ENCODE measurements at regions not wholly inside any gene's neighbourhood (a gene's known extent, or its start where the extent isn't known, plus 50 kb on each side); places are given as distances from the start of the nearest gene placed in this dataset.
"Not testable (repeated sequence)": the region's sequence is repeated elsewhere in the genome, so short reads cannot be mapped to it uniquely, and the experiment has no call there.

- peak; percentile 29 for DNase-seq
Observed at GRCh38 chr7:113209449-113210203, 91.3 kb upstream of the SMIM30 start.

GRCh38 chr7:113207931-113208330 is 89.6 kb upstream of the SMIM30 start:
- no peak for DNase-seq

GRCh38 chr7:113207441-113207840 is 89.1 kb upstream of the SMIM30 start:
- peak; percentile 10 for DNase-seq

- no peak for DNase-seq
Observed at GRCh38 chr7:113204415-113204814, 86.1 kb upstream of the SMIM30 start.

- no peak for DNase-seq
Observed at GRCh38 chr7:113202284-113202683, 83.9 kb upstream of the SMIM30 start.

- DNase-seq = no peak
Observed at GRCh38 chr7:113200281-113200680, 81.9 kb upstream of the SMIM30 start.

- DNase-seq = peak; percentile 60
Observed at GRCh38 chr7:113199841-113200240, 81.5 kb upstream of the SMIM30 start.

GRCh38 chr7:113199136-113199535 is 80.8 kb upstream of the SMIM30 start:
- DNase-seq = no peak

GRCh38 chr7:113198226-113198625 is 79.9 kb upstream of the SMIM30 start:
- no peak for DNase-seq

- peak; percentile 84 for DNase-seq
Observed at GRCh38 chr7:113197274-113197673, 78.9 kb upstream of the SMIM30 start.

GRCh38 chr7:113188396-113188795 is 70.0 kb upstream of the SMIM30 start:
- no peak for DNase-seq

- no peak for DNase-seq
Observed at GRCh38 chr7:113179313-113179712, 61.0 kb upstream of the SMIM30 start.

- DNase-seq = no peak
Observed at GRCh38 chr7:113176836-113177235, 58.5 kb upstream of the SMIM30 start.

GRCh38 chr7:113176180-113176579 is 57.8 kb upstream of the SMIM30 start:
- not testable (repeated sequence) for DNase-seq

GRCh38 chr7:113175525-113176104 is 57.3 kb upstream of the SMIM30 start:
- no peak for DNase-seq

GRCh38 chr7:113172726-113173125 is 54.4 kb upstream of the SMIM30 start:
- no peak for DNase-seq

GRCh38 chr7:113170591-113170990 is 52.2 kb upstream of the SMIM30 start:
- no peak for DNase-seq

Data from fibroblast of skin of abdomen (primary cell).